ENCODE measurements at regions not wholly inside any gene's neighbourhood (a gene's known extent, or its start where the extent isn't known, plus 50 kb on each side); places are given as distances from the start of the nearest gene placed in this dataset.

GRCh38 chr1:86263101-86263500 lies 106.5 kb upstream of the COL24A1 start:
- H3K27ac ChIP-seq = no peak overlapping the region
- no peak for TF ChIP-seq CTCF (IDR thresholded peaks at IDR 0.05)
- no peaks in the 10 kb centered on the region for H3K9me3 ChIP-seq
- no peaks in the 10 kb centered on the region for H3K4me1 ChIP-seq (ENCODE audit: control insufficient read depth in 1 of 2, low read depth in 2 of 2)
- DNase-seq (ENCODE audit: low spot score) = no peak
- H3K27me3 ChIP-seq (replicated peaks; ENCODE audit: insufficient read depth) = no peaks in the 10 kb centered on the region
- ATAC-seq (ENCODE audit: insufficient number of reproducible peaks, low FRiP score, low read depth) = no peak
- H3K4me3 ChIP-seq = no peak overlapping the region
- no peaks in the 10 kb centered on the region for H3K36me3 ChIP-seq

- no peak for TF ChIP-seq CTCF (IDR thresholded peaks at IDR 0.05)
- DNase-seq (ENCODE audit: low spot score) (no peak), ATAC-seq (ENCODE audit: insufficient number of reproducible peaks, low FRiP score, low read depth) (no peak)
- Histone ChIP-seq H3K27ac (no peak overlapping the region), H3K4me3 (no peak overlapping the region), H3K27me3 (replicated peaks; ENCODE audit: insufficient read depth) (no peaks in the 10 kb centered on the region), H3K9me3 (no peaks in the 10 kb centered on the region), H3K4me1 (ENCODE audit: control insufficient read depth in 1 of 2, low read depth in 2 of 2) (no peaks in the 10 kb centered on the region), H3K36me3 (no peaks in the 10 kb centered on the region)
Measured at GRCh38 chr1:86260476-86260875, 103.9 kb upstream of the COL24A1 start.

- no peak for ATAC-seq (ENCODE audit: insufficient number of reproducible peaks, low FRiP score, low read depth)
- TF ChIP-seq CTCF (IDR thresholded peaks at IDR 0.05) = no peak
Measured at GRCh38 chr1:86259390-86259789, 102.8 kb upstream of the COL24A1 start.

DNA sequence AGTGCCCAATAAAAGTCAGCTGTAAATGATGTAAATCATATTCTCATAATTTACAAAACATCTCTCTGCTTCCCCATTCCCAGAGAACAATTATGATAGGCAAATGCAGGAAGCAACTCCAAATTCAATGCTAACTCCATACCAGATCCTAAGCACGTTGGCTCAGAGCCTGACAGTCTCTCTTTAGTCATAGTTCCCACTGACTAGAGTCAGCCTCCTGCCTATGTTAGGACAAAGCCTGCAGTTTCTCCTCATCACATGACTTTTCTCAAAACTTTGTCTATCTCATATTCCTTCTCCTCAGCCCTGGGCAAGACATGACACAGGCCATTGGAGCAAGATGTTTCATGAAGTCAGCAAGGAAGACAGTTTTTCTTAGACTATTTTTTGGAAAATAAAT lies 101.5 kb upstream of the COL24A1 start:
- H3K36me3 ChIP-seq = no peaks in the 10 kb centered on the region
- H3K27me3 ChIP-seq (replicated peaks; ENCODE audit: insufficient read depth) = no peaks in the 10 kb centered on the region
- no peak for TF ChIP-seq CTCF (IDR thresholded peaks at IDR 0.05)
- no peak overlapping the region for H3K27ac ChIP-seq
- DNase-seq (ENCODE audit: low spot score) (no peak), ATAC-seq (ENCODE audit: insufficient number of reproducible peaks, low FRiP score, low read depth) (no peak)
- H3K9me3 ChIP-seq = no peaks in the 10 kb centered on the region
- H3K4me1 ChIP-seq (ENCODE audit: control insufficient read depth in 1 of 2, low read depth in 2 of 2) = no peaks in the 10 kb centered on the region
- H3K4me3 ChIP-seq = no peak overlapping the region

More at GRCh38 chr1:86259390-86259789, 102.8 kb upstream of the COL24A1 start:
- no peaks in the 10 kb centered on the region for H3K4me1 ChIP-seq (ENCODE audit: control insufficient read depth in 1 of 2, low read depth in 2 of 2)
- no peak overlapping the region for H3K27ac ChIP-seq
- H3K9me3 ChIP-seq = no peaks in the 10 kb centered on the region
- H3K36me3 ChIP-seq = no peaks in the 10 kb centered on the region
- DNase-seq (ENCODE audit: low spot score) = no peak
- no peaks in the 10 kb centered on the region for H3K27me3 ChIP-seq (replicated peaks; ENCODE audit: insufficient read depth)
- H3K4me3 ChIP-seq = no peak overlapping the region

- Histone ChIP-seq H3K27me3 (replicated peaks; ENCODE audit: insufficient read depth) (no peaks in the 10 kb centered on the region), H3K4me1 (ENCODE audit: control insufficient read depth in 1 of 2, low read depth in 2 of 2) (no peaks in the 10 kb centered on the region), H3K36me3 (no peaks in the 10 kb centered on the region), H3K9me3 (no peaks in the 10 kb centered on the region), H3K4me3 (no peak overlapping the region), H3K27ac (no peak overlapping the region)
- DNase-seq (ENCODE audit: low spot score) (no peak), ATAC-seq (ENCODE audit: insufficient number of reproducible peaks, low FRiP score, low read depth) (no peak)
- TF ChIP-seq CTCF (IDR thresholded peaks at IDR 0.05) = no peak
Measured at GRCh38 chr1:86247597-86248279, 91.2 kb upstream of the COL24A1 start.
